ENCODE measurements at regions not wholly inside any gene's neighbourhood (a gene's known extent, or its start where the extent isn't known, plus 50 kb on each side); places are given as distances from the start of the nearest gene placed in this dataset.

GRCh38 chr7:54345746-54346145 is 196.4 kb upstream of the VSTM2A start:
- TF ChIP-seq CSDC2 (CRISPR knock-in tag; IDR thresholded peaks at IDR 0.05), result no peak
- TF ChIP-seq SNAI2 (CRISPR knock-in tag; IDR thresholded peaks at IDR 0.05), result no peak
- no peak for TF ChIP-seq ARNTL (CRISPR knock-in tag; IDR thresholded peaks at IDR 0.05; ENCODE audit: borderline replicate concordance, low read depth)
- TF ChIP-seq PATZ1 (CRISPR knock-in tag; IDR thresholded peaks at IDR 0.05; ENCODE audit: borderline replicate concordance), result no peak
- no peak for TF ChIP-seq ZFP3 (CRISPR knock-in tag; IDR thresholded peaks at IDR 0.05)
- no peak for TF ChIP-seq ISL1 (CRISPR knock-in tag; IDR thresholded peaks at IDR 0.05)
- TF ChIP-seq ZFP30 (CRISPR knock-in tag; IDR thresholded peaks at IDR 0.05), result no peak
- TF ChIP-seq, protein P1, sequence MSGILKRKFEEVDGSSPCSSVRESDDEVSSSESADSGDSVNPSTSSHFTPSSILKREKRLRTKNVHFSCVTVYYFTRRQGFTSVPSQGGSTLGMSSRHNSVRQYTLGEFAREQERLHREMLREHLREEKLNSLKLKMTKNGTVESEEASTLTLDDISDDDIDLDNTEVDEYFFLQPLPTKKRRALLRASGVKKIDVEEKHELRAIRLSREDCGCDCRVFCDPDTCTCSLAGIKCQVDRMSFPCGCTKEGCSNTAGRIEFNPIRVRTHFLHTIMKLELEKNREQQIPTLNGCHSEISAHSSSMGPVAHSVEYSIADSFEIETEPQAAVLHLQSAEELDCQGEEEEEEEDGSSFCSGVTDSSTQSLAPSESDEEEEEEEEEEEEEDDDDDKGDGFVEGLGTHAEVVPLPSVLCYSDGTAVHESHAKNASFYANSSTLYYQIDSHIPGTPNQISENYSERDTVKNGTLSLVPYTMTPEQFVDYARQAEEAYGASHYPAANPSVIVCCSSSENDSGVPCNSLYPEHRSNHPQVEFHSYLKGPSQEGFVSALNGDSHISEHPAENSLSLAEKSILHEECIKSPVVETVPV (CRISPR knock-in tag; IDR thresholded peaks at IDR 0.05), result no peak
